AG08395 (cell line): ENCODE measurements at regions not wholly inside any gene's neighbourhood (a gene's known extent, or its start where the extent isn't known, plus 50 kb on each side); places are given as distances from the start of the nearest gene placed in this dataset.
"Not testable (repeated sequence)": the region's sequence is repeated elsewhere in the genome, so short reads cannot be mapped to it uniquely, and the experiment has no call there.

Experiments used
- DNase-seq: peaks from one replicate; pipeline ENCODE4 v3.0.0; 2012; ENCODE audit warnings: mixed read lengths, low spot score

DNA sequence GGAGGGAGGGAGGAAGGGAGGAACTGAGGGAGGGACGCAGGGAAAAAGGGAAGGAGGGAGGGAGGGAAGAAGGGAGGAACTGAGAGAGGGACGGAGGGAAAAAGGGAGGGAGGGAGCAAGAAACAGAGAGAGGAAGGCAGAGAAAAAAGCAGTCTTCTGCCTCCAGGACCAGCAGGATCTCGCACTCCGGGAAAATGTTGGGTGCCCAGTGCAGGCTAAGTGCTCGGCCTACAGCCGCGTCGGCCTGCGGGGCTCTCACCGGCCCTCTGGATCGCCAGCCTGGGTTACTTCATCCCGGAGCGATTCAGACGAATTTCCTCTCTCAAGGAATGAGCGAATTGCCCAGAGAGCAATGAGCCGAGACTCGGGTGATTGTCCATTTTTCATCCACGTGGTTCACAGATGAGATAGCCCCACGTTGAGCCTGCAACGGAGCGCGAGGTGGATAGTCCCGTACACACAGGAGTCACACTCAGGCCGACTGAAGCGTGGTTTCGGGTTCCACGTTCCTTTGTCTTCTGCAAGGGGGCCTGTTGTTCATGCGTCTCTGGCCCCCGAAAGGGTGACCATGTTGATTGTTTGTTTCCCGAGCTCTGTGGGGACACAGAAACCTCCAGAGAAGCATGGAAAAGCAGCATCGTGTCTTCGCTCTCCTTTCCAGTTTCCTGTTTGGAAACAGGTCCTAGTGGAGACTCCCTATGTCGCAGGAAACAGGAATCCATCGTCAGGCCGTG is 1937.1 kb upstream of the DEFB115 start:
- not testable (repeated sequence) for DNase-seq

- DNase-seq, result not testable (repeated sequence)
Measured at GRCh38 chr20:29323631-29324515, 1933.6 kb upstream of the DEFB115 start.

GRCh38 chr20:29324516-29325303 is 1932.8 kb upstream of the DEFB115 start:
- not testable (repeated sequence) for DNase-seq

- no peak for DNase-seq
Measured at GRCh38 chr20:29325304-29325640, 1932.2 kb upstream of the DEFB115 start.

DNA sequence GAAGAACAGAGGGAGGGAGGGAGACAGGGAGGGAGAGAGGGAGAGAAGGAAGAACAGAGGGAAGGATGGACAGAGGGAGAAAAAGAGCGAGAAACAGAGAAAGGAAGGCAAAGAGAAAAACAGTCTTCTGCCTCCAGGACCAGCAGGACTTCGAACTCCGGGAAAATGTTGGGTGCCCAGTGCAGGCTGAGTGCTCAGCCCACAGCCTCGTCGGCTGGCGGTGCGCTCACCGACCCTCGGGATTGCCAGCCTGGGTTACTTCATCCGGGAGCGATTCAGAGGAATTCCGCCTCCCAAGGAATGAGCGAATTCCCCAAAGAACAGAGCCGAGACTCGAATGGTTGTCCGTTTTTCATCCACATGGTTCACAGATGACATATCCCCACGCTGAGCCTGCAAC is 1931.7 kb upstream of the DEFB115 start:
- DNase-seq, result not testable (repeated sequence)

- no peak for DNase-seq
Measured at GRCh38 chr20:29326376-29327070, 1930.9 kb upstream of the DEFB115 start.

DNA sequence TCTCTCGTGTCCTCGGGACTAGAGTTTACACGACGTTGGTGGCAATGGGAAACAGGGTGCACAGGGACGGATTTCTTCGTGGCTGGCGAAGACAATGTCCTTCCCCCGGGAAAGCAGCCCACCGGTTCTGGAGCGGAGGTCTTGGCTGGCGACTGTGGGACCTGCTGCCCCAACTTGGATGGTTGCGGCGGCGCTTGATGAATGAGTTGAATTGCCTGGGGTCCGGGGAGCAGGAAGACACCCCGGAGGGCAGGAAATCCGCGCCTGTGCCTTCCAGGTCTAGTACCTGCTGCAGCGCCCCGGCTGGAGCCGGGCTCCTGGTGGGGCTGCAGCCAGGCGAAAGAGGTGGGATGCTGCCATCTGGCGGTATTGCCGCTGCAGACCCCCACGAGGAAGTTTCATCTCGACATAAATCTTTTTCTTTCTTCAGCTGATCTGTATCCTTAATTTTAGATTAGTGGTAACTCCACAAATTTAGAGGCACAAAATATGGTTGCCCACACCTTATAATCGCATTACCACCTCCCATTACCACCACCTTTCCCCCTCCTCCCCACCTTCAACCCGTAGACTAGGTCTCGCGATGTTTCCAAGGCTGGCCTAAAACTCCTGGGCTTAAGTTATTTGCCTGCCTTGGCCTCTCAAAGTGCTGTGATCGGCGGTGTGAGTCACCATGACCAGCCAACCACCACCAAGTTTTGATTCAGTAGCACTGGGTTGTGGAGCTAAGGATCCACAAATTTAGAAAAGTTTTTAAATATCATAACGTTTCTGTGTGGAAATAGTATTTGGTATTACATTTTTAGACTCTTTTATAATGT is 1929.7 kb upstream of the DEFB115 start:
- not testable (repeated sequence) for DNase-seq

- not testable (repeated sequence) for DNase-seq
Measured at GRCh38 chr20:29330429-29331115, 1926.9 kb upstream of the DEFB115 start.

DNA sequence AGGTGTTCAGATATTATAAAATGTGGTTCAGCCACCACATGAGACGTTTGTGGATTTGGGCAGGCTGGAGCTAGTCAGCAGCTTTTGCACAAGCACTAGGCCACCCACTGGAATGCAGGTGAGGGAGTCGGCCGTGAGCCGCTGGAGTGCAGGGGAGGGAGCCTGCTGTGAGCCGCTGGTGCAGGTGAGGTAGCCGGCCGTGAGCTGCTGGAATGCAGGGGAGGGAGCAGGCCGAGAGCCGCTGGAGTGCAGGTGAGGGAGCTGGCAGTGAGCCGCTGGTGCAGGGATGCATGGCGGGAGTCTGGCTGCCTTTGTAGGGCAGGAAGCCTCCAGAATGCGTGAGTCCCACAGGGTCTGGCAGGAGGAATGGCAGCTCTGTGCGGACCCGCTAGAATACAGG is 1907.6 kb upstream of the DEFB115 start:
- DNase-seq, result no peak

GRCh38 chr20:29375937-29376336 is 1881.5 kb upstream of the DEFB115 start:
- not testable (repeated sequence) for DNase-seq

- DNase-seq, result not testable (repeated sequence)
Measured at GRCh38 chr20:29392853-29393252, 1864.6 kb upstream of the DEFB115 start.

DNA sequence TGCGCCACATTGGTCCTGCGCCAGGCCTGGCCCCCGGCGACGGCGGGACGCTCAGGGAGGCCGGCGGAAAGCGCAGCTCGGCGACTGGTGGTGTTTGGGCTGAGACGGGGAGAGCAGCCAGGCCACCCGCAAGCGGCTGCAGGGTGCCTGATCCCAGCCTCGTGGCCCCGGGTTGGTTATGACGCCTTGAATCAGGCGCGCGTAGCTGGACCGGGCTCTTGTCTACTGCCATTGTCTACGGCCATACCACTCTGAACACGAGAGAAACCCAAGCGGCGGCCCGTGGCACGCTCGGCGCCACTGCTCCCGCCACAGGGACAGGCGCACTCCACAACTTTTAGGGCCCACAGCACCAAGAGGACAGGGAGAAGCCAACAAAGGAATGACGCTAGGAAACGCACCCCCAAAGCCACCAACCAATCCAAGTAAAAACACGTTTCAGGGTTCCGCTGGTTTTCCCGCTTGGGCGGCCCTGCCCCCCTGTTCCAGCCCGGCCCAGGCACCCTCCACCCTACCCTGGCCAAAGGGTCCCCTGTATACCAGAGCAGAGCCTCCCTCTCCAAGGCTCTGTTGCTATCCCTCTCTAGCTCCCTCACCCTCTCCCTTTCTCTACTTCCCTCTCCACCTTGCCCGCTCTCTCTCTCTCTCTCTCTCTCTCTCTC is 1849.3 kb upstream of the DEFB115 start:
- DNase-seq, result no peak

GRCh38 chr20:29408707-29409106 is 1848.8 kb upstream of the DEFB115 start:
- DNase-seq, result not testable (repeated sequence)

DNA sequence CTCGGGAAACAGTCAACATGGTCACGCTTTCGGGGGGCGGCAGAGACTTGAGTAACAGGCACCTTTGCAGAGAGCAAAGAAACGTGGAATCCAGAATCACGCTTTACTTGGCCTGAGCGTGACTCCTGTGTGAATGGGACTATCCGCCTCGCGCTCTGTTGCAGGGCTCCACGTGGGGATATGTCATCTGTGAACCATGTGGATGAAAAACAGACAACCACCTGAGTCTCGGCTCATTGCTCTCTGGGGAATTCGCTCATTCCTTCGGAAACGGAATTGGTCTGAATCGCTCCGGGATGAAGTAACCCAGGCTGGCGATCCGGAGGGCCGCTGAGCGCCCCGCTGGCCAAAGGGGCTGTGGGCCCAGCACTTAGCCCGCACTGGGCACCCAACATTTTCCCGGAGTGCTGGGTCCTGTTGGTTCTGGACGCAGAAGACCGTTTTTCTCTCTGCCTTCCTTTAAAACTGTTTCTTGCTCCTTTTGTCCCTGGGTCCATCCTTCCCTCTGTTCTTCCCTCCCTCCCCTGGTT is 1848.2 kb upstream of the DEFB115 start:
- DNase-seq, result not testable (repeated sequence)

DNA sequence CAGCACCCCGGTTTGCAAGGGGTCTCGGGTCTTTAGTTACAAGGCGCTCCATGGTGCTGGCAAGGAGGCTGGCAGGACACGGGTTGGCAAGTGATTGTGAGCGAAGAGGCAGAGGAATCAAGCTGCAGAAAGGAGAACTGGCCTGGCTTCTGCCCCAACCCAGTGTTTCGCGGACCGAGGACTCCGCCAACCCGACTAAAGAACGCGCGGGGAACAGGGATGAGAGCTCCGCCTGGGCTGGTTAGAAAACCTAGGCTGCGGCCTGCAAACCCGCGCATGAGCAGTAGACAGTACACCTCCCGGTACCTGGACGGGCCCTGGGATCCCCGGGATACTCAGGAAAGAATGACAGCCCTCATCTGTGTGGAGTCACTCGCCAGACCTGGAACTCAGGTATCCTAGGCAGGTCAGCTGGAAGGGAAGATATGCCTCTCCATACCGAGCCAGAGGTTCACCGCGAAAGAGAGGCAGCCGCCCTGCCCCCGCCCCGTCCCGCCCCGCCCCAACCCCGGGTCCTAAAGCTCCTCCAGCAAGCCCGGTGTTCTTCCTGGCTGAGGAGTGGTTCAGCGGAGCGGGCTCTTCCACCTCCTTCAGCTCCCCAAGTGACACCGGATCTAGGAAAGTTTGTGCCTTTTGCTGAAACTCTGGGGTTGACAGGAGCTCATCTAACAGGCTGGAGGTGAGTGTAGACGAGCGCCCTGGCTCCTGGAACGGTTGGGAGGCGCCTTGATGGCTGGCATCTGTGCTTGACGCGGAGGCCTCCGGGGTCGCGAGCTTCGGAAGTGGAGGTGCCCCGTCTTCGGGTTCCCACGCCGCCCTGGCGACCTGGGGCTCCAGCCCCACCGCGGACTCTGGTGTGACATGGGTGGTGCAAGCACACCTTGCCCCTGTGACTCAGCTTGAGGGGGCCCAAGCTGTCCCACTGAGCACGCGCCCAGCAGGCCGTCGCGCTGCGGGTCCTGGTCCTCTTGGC is 1847.3 kb upstream of the DEFB115 start:
- DNase-seq, result no peak

DNA sequence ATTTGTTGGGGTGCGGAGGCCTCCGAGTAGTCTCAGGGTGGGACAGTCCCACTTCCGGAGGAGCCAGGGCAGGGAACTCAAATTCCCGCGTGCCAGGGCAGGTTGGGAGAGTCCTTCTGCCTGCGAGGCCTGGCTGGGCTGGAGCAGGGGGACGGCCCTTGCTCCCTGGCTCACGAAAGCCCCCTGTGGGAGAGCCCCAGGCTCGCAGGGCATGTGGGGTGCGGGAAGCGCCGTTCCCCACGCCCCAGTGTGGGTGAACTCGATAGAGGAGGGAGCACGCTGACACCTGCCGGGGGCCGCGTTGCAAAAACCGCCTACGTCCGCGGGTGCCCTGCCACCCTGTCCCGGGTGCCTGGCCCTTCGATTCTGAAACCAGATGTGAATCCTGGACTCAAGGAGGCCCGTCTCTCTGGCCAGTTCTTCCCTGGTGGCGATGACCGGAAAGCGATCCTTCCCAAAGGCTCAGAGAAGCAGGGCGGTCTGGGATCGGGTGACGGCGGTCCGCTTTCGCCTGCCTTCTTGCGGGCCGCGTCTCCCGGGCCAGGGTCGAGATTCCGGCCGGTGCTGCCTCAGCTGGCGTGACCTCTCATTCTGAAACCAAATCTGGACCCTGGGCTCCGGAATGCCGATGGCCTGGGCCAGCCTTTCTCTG is 1846.5 kb upstream of the DEFB115 start:
- no peak for DNase-seq

GRCh38 chr20:29411458-29411820 is 1846.0 kb upstream of the DEFB115 start:
- not testable (repeated sequence) for DNase-seq

GRCh38 chr20:29419378-29419777 is 1838.1 kb upstream of the DEFB115 start:
- no peak for DNase-seq
